ENCODE measurements at regions not wholly inside any gene's neighbourhood (a gene's known extent, or its start where the extent isn't known, plus 50 kb on each side); places are given as distances from the start of the nearest gene placed in this dataset.

DNA sequence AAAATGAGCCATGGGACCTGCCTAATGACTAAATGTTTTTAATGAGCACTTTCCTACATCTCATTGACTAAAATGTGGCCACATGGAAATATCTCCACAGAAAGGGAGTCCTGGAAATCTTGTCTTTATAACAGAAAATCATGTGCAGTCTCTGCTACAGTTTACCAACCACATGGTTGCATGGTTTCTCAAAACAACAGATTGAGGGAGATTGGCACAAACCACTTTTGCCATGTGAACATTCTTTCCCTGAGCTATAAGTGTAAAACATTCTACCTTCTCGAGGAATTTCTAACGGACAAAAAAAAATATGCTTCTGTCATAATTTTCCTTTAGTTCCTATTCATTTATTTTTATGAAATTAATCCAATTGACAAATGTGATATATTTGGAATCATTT is 218.9 kb upstream of the SLITRK5 start:
- TF ChIP-seq MYC (IDR thresholded peaks at IDR 0.05; ENCODE audit: low read depth, low read length): no peak
- TF ChIP-seq, protein P1, sequence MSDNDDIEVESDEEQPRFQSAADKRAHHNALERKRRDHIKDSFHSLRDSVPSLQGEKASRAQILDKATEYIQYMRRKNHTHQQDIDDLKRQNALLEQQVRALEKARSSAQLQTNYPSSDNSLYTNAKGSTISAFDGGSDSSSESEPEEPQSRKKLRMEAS (IDR thresholded peaks at IDR 0.05; ENCODE audit: low read depth, low read length): no peak
- DNase-seq (ENCODE audit: low read depth): no peak
- no peak overlapping the region for H3K4me3 ChIP-seq (ENCODE audit: low read depth, low read length)

DNA sequence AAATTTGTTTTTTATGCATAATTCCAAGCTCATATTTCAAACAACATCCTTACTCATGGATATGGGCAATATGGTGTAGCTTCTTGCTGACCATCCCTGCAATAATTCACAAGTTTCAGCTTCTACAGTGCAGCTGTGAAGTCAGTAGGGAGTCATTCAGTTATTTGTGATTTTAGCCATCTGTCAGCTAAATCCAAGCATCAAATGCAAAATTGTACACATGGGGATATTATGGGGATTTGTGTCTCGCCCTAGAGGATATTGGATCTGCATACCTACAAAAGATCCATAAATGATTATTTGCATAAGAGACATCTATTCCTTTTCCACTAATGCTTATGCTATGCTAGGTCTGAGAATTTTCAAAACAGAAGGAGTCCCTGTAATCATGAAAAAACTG is 217.9 kb upstream of the SLITRK5 start:
- TF ChIP-seq MYC (IDR thresholded peaks at IDR 0.05; ENCODE audit: low read depth, low read length) (no peak), POLR2A (IDR thresholded peaks at IDR 0.05; ENCODE audit: extremely low read depth, insufficient read length) (no peak)
- TF ChIP-seq, protein P1 (IDR thresholded peaks at IDR 0.05; ENCODE audit: low read depth, low read length): no peak
- TF ChIP-seq, protein P2, sequence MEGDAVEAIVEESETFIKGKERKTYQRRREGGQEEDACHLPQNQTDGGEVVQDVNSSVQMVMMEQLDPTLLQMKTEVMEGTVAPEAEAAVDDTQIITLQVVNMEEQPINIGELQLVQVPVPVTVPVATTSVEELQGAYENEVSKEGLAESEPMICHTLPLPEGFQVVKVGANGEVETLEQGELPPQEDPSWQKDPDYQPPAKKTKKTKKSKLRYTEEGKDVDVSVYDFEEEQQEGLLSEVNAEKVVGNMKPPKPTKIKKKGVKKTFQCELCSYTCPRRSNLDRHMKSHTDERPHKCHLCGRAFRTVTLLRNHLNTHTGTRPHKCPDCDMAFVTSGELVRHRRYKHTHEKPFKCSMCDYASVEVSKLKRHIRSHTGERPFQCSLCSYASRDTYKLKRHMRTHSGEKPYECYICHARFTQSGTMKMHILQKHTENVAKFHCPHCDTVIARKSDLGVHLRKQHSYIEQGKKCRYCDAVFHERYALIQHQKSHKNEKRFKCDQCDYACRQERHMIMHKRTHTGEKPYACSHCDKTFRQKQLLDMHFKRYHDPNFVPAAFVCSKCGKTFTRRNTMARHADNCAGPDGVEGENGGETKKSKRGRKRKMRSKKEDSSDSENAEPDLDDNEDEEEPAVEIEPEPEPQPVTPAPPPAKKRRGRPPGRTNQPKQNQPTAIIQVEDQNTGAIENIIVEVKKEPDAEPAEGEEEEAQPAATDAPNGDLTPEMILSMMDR (IDR thresholded peaks at IDR 0.05; ENCODE audit: low read depth, low read length): no peak
- no peak overlapping the region for H3K4me3 ChIP-seq (ENCODE audit: low read depth, low read length)
- no peak for DNase-seq (ENCODE audit: low read depth)

DNA sequence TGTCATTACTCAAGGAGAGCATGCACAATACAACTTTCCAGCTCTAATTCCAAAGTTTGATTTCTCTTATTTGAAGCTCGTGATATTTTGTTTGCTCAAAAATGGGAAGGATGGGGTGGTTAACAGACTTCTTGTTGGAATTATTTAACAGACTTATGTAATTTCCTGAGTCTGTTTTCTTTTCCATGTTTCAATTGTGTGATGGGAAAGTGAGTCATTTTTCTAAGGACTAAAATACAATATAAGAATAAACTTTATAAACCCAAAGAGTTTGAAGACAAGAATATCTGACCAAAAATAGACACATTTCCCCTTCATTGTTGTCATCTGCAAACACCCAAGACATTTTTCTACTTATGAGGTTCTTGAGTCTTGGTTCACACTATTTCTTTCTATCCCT is 211.8 kb upstream of the SLITRK5 start:
- TF ChIP-seq, protein P2 (IDR thresholded peaks at IDR 0.05; ENCODE audit: low read depth, low read length): no peak
- TF ChIP-seq, protein P1 (IDR thresholded peaks at IDR 0.05; ENCODE audit: low read depth, low read length): no peak
- no peak for TF ChIP-seq POLR2A (IDR thresholded peaks at IDR 0.05; ENCODE audit: extremely low read depth, insufficient read length)
- TF ChIP-seq MYC (IDR thresholded peaks at IDR 0.05; ENCODE audit: low read depth, low read length): no peak

DNA sequence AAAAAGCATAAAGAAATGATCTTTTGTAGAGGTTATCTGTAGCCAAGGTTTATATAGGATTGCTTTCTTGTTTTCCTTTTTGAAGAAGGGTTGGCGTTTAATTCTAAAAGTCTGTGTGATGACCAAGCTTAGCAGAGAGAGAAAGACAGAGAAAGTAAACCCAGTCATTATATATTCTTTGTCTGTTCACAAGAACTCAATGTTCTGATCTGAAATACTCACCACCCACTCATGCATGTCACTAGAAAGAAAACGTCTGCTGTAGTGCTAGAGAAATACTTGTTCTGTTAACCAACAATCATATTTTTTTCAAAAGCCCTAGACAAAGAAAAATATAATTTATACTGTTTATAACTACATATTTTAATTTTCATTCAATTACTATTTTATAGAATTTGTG is 173.7 kb upstream of the SLITRK5 start:
- no peak overlapping the region for H3K4me3 ChIP-seq (ENCODE audit: low read depth, low read length)
- no peak for DNase-seq (ENCODE audit: low read depth)
- TF ChIP-seq POLR2A (IDR thresholded peaks at IDR 0.05; ENCODE audit: extremely low read depth, insufficient read length): no peak
- TF ChIP-seq, protein P2 (IDR thresholded peaks at IDR 0.05; ENCODE audit: low read depth, low read length): no peak
- TF ChIP-seq MYC (IDR thresholded peaks at IDR 0.05; ENCODE audit: low read depth, low read length): no peak
- TF ChIP-seq, protein P1 (IDR thresholded peaks at IDR 0.05; ENCODE audit: low read depth, low read length): no peak

More for the DNA sequence above, 211.8 kb upstream of the SLITRK5 start:
- H3K4me3 ChIP-seq (ENCODE audit: low read depth, low read length): no peak overlapping the region
- no peak for DNase-seq (ENCODE audit: low read depth)

DNA sequence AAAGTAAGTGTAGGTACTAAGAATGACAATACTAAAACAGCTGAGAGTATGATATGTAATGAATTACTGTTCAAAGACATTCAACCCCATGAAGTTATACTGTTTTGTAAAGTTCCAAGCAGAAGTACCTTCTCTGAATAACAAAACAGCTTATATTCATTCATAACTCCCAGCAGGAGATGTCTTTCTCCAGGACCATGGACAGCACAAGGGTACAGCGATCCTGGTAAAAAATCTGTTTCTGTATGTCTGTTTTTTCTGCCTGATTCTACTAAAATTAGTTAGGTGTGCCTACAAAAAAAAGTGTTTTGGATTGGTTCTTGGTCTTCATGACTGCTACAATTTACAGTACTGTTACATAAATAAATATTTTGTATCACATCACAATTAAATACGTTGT is 172.5 kb upstream of the SLITRK5 start:
- DNase-seq (ENCODE audit: low read depth): peak; percentile 30
- TF ChIP-seq, protein P1 (IDR thresholded peaks at IDR 0.05; ENCODE audit: low read depth, low read length): no peak
- TF ChIP-seq, protein P2 (IDR thresholded peaks at IDR 0.05; ENCODE audit: low read depth, low read length): no peak
- TF ChIP-seq POLR2A (IDR thresholded peaks at IDR 0.05; ENCODE audit: extremely low read depth, insufficient read length) (no peak), MYC (IDR thresholded peaks at IDR 0.05; ENCODE audit: low read depth, low read length) (no peak)
- H3K4me3 ChIP-seq (ENCODE audit: low read depth, low read length): no peak overlapping the region

DNA sequence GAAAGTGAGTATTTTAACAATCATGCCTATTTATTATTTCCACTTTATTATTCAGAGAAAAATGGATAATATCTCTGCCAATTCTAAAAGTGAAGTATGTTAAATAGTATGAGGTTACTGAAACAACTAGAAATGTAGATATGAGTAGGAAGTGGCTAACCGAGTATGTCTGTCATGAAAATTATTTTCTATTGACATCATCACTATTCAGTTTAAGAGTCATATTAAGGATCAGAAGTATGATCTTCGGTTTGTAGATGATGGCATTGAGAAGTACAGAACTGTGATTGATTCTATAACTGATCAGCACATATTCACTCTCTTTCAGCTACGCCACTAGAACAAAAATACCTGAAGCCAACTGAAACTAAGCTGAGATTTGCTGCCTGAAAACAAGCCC is 146.4 kb upstream of the SLITRK5 start:
- no peak overlapping the region for H3K4me3 ChIP-seq (ENCODE audit: low read depth, low read length)
- TF ChIP-seq POLR2A (IDR thresholded peaks at IDR 0.05; ENCODE audit: extremely low read depth, insufficient read length) (no peak), MYC (IDR thresholded peaks at IDR 0.05; ENCODE audit: low read depth, low read length) (no peak)
- TF ChIP-seq, protein P2 (IDR thresholded peaks at IDR 0.05; ENCODE audit: low read depth, low read length): no peak
- TF ChIP-seq, protein P1 (IDR thresholded peaks at IDR 0.05; ENCODE audit: low read depth, low read length): no peak
- DNase-seq (ENCODE audit: low read depth): no peak
